Stimulated activated CD4-positive, alpha-beta T cell treated with anti-CD3 and anti-CD28 coated beads, Interleukin-15, amount 100 ng/mL, for 1 hour (primary cell): ENCODE measurements at regions not wholly inside any gene's neighbourhood (a gene's known extent, or its start where the extent isn't known, plus 50 kb on each side); places are given as distances from the start of the nearest gene placed in this dataset.
"Not testable (repeated sequence)": the region's sequence is repeated elsewhere in the genome, so short reads cannot be mapped to it uniquely, and the experiment has no call there.

ENCODE experiments used
- DNase-seq, 2 donors: peaks; one replicate each; pipeline ENCODE4 v3.0.0-alpha.2; 2020; ENCODE audit warnings: low read depth in 1 of 2, low spot score in 1 of 2

- DNase-seq: not testable (repeated sequence)
Measured at GRCh38 chr1:149157409-149157808, 54.1 kb upstream of the NBPF9 start.

GRCh38 chr1:149158308-149158707 lies 55.0 kb upstream of the NBPF9 start:
- not testable (repeated sequence) for DNase-seq

GRCh38 chr1:149163063-149163444 lies 59.7 kb upstream of the NBPF9 start:
- not testable (repeated sequence) for DNase-seq

- not testable (repeated sequence) for DNase-seq
Measured at GRCh38 chr1:149174765-149175164, 71.4 kb upstream of the NBPF9 start.

- not testable (repeated sequence) for DNase-seq
Measured at GRCh38 chr1:149175812-149176211, 72.5 kb upstream of the NBPF9 start.

- DNase-seq: peak; percentile 45 to 60
Measured at GRCh38 chr1:149176453-149177316, 73.3 kb upstream of the NBPF9 start.

GRCh38 chr1:149190742-149191141 lies 87.4 kb upstream of the NBPF9 start:
- not testable (repeated sequence) for DNase-seq

GRCh38 chr1:149196651-149197050 lies 93.3 kb upstream of the NBPF9 start:
- DNase-seq: not testable (repeated sequence)

- not testable (repeated sequence) for DNase-seq
Measured at GRCh38 chr1:149200567-149200966, 97.2 kb upstream of the NBPF9 start.

- not testable (repeated sequence) for DNase-seq
Measured at GRCh38 chr1:149202283-149202682, 98.9 kb upstream of the NBPF9 start.

GRCh38 chr1:149204396-149204795 lies 101.0 kb upstream of the NBPF9 start:
- DNase-seq: not testable (repeated sequence)

- DNase-seq: not testable (repeated sequence)
Measured at GRCh38 chr1:149208836-149209235, 105.5 kb upstream of the NBPF9 start.

- DNase-seq: not testable (repeated sequence)
Measured at GRCh38 chr1:149211757-149212420, 108.5 kb upstream of the NBPF9 start.

GRCh38 chr1:149212946-149213345 lies 109.6 kb upstream of the NBPF9 start:
- not testable (repeated sequence) for DNase-seq

GRCh38 chr1:149213673-149214072 lies 110.3 kb upstream of the NBPF9 start:
- not testable (repeated sequence) for DNase-seq

GRCh38 chr1:149218080-149218988 lies 115.0 kb upstream of the NBPF9 start:
- DNase-seq: not testable (repeated sequence)

- DNase-seq: not testable (repeated sequence)
Measured at GRCh38 chr1:149219539-149219938, 116.2 kb upstream of the NBPF9 start.

GRCh38 chr1:149220463-149221074 lies 117.2 kb upstream of the NBPF9 start:
- DNase-seq: not testable (repeated sequence)

GRCh38 chr1:149227933-149228665 lies 124.7 kb upstream of the NBPF9 start:
- DNase-seq: not testable (repeated sequence)
